DOHH2 (cell line): ENCODE measurements at regions not wholly inside any gene's neighbourhood (a gene's known extent, or its start where the extent isn't known, plus 50 kb on each side); places are given as distances from the start of the nearest gene placed in this dataset.

Experiments
- CTCF ChIP-seq: fragments of 200-600 bp; sonication (generic); IDR thresholded peaks from one replicate; pipeline ENCODE4 v1.5.1; 2014; ENCODE audit warnings: antibody characterized with exemption, mild to moderate bottlenecking, low read depth, low read length; ENCODE audit not compliant: poor library complexity, severe bottlenecking
- EZH2phosphoT487 ChIP-seq: fragments of 200-600 bp; sonication (generic); IDR thresholded peaks from 2 replicates; pipeline ENCODE4 v1.6.1; 2017; ENCODE audit warnings: borderline replicate concordance, mild to moderate bottlenecking, antibody characterized with exemption, low read length, moderate library complexity, mixed read lengths

GRCh38 chr7:112940314-112940732 lies 146.3 kb downstream of the GPR85 start:
- TF ChIP-seq CTCF: no peak
- TF ChIP-seq EZH2phosphoT487: no peak
